HG02798 (cell line): ENCODE measurements at regions not wholly inside any gene's neighbourhood (a gene's known extent, or its start where the extent isn't known, plus 50 kb on each side); places are given as distances from the start of the nearest gene placed in this dataset.
A peak's percentile ranks its signal among the peaks of the same experiment; 100 is the strongest.
"Not testable (repeated sequence)": the region's sequence is repeated elsewhere in the genome, so short reads cannot be mapped to it uniquely, and the experiment has no call there.

ENCODE experiments used
- ATAC-seq: cut with Tn5 transposase; IDR thresholded peaks from one replicate; pipeline ENCODE4 v1.9.1; 2021; ENCODE audit warnings: mild to moderate bottlenecking; ENCODE audit not compliant: unreplicated experiment, poor library complexity

DNA sequence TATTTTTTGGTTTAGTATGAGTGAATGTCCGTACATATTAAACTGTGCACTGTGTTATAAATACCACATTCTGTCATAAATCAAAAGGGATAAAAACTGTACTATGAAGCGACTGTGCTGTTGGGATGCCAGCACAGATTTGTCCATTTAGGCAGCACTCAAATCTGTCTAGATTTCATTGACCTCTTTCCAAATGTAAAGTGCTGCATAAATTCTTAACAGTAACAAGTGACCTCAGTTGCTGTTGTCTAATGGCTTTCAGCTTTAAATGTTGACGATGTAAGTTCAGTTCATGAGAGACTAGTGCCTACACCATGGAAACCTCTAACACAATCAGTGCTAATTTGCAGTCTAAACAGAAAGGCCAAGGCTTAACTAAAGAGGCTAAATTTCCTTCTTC lies 531.4 kb upstream of the LMO3 start:
- ATAC-seq, result no peak

GRCh38 chr12:17134315-17134714 lies 528.4 kb upstream of the LMO3 start:
- ATAC-seq, result peak; percentile 57

GRCh38 chr12:17132336-17132735 lies 526.4 kb upstream of the LMO3 start:
- no peak for ATAC-seq

- ATAC-seq, result not testable (repeated sequence)
These were observed 510.6 kb upstream of the LMO3 start for GRCh38 chr12:17116538-17116937.

- ATAC-seq, result no peak
These were observed 504.4 kb upstream of the LMO3 start for GRCh38 chr12:17110316-17110715.

DNA sequence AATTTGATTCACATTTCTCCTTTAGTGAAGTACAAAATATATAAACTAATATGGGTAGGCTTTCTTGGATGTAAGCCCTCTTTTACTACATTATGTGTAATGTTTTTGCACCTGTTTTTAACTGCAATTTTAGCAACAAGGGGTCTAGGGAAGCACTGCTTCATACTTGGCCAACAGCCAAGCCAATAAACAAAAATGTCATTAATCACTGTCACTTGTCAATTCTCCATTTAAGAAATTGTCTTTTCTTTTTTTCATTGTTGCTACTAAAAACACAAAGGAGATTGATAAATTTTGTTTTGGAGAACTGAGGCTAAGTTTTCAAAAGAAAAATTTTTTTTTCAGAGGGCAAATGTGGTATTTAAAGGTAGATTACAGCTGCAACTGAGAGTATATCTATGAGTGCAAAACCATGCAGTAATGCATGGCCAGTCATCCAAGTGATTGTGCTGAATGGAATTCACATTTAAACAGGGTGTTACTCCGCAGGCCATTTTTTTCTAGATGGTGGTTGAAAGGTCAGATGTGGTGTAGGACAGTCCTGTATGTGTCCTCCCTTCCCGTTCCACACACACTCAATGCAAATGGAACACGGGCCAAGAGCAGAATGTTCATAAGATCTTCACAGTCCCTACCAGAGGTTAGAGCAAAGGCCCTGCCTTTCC lies 503.0 kb upstream of the LMO3 start:
- ATAC-seq, result no peak

DNA sequence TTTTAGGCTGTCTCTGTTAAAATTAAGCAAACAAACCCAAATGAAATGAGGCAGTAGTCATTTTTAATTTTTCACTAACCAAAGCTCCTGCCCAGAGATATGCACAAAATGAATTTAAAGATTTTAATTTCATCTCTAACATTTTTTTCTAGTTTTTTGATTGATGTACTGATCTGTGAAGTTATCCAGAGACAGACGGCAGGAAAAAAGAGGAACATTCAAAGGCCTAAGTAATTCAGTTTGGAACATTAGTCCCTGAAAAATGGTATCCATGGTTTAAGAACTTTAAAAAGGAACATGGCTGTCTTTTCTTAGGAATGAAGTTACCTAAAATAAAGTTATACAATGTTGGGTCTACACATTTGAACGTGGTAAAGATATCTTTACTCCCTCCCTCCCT lies 498.8 kb upstream of the LMO3 start:
- ATAC-seq, result no peak

GRCh38 chr12:17097674-17098073 lies 491.7 kb upstream of the LMO3 start:
- no peak for ATAC-seq

GRCh38 chr12:17084831-17085230 lies 478.9 kb upstream of the LMO3 start:
- no peak for ATAC-seq

GRCh38 chr12:17079251-17079909 lies 473.4 kb upstream of the LMO3 start:
- no peak for ATAC-seq

DNA sequence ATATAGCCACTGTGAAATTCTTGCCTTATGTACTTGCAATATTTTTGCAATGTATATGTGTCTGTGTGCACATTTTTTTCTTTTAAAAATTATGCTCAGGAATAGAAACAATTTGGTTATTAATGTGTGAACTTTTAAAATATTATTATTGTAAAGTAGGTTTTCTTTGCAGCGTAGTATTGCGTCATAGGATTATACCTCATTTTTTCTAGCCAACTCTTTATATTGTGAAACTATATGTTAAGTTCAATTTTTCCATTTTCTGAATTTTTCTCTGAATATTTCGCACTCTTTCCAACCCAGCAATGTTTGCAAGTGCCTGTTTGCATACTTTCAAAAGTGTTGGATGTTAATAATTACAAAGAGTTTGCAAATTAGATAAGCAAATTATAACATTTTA lies 471.6 kb upstream of the LMO3 start:
- no peak for ATAC-seq

GRCh38 chr12:17076811-17077210 lies 470.8 kb upstream of the LMO3 start:
- no peak for ATAC-seq

GRCh38 chr12:17076028-17076744 lies 470.2 kb upstream of the LMO3 start:
- ATAC-seq, result no peak

DNA sequence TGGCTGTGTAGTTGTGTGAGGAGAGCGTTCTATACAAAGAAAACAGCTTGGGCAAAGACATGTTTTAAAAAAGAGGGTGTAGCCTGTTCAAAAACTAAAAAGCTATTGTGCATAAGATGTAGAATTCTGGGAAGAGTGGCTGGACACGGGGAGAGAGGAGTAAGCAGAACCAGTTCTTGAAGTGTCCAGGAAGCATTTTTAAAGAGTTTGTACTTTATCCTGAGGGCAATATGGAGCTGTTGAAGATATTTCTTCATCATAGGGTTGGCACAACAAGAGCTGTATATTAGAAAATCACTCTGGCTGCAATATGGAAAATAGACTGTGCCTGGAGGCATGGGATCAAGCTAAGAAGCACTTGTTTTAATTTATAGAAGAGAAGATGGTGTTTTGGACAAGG lies 458.9 kb upstream of the LMO3 start:
- no peak for ATAC-seq

DNA sequence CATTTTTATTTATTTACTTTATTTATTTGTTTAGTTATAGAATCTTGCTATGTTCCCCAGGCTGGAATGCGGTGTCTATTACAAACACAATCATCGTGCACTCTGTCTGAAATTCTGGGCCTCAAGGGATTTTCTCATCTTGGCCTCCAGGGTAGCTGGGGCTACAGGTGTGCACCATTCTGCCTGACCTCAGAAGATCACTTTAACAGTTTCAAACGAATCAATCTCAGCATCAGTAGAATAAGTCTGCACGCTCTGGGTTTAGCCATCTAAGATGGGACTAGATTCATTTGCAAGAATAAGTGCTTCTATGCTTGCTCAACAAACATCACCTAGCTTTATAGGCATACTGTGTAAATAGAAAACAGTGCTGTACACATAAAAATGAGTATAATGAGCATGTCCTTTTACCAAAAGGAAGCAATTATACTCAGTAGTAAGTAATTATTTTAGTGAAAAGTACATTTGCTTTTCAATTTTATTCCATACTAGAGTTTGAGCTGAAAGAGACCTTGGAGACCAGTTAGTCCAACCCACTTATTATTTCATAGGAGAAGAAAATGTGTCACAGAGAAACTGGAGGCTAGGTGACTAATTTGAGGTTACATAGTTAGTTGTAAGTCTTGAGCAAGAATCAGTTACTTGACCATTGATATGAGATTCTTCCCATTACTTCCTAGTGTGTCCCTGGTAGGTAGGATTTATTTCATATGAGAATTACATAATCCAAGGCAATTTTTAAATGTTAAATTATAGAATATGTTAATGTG lies 456.5 kb upstream of the LMO3 start:
- ATAC-seq, result no peak

GRCh38 chr12:17060260-17060659 lies 454.3 kb upstream of the LMO3 start:
- ATAC-seq, result no peak

GRCh38 chr12:17056546-17056945 lies 450.6 kb upstream of the LMO3 start:
- ATAC-seq, result no peak

DNA sequence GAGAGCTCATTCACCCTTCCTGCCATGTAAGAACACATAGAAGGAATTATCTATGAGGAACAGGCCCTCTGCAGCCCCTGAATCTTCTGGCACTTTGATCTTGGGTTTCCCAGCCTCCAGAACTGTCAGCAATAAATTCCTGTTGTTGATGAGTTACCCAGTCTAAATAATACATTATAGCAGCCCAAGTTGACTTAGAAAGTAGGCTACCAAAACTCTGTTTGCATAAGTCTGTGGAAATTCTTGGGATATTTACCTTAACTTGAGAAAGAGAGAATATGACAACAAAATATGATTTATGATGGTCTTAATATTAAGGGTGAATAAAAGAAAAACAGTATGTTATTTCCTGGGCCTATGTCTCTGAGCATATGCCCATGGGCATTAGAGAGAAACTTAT lies 433.0 kb upstream of the LMO3 start:
- no peak for ATAC-seq

GRCh38 chr12:17035372-17035771 lies 429.4 kb upstream of the LMO3 start:
- no peak for ATAC-seq

DNA sequence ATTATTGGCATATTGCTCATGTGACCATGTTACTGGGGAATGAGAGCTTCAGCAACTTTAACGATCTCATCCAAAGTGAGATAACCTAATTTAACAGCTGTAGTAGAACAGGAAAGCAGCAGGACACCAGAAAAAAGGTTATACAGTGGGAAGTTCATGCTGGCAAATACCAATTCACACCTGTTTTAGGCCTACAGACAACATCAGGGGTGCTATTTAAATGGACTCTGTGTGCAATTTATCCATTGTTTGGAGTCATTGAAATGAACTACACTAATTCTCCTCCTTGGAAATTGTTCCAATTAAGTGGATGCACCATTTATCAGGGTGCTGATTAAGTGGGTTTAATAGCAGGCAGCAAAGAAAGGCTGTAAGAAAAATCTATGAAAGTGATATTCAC lies 424.4 kb upstream of the LMO3 start:
- no peak for ATAC-seq

DNA sequence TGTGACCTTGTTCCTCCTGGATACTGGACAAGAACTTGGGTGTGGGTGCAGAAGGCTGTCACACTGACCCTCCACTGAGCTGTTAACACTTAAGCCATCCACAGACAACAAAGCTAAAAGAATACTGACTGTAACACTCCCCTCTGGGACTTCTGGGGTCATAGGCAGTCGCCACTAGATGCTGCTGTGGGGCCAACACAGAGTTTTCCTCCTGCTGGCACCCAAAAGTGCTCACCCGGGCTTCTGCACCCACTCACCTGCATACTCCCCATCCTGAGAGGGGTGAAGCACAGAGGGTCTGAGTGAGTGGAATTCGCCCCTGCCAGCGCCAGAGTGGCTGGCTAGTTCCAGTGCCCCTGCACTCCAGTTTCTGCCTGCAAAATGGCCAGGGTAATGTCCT lies 422.4 kb upstream of the LMO3 start:
- ATAC-seq, result no peak
